SW480 (cell line): ENCODE measurements at regions not wholly inside any gene's neighbourhood (a gene's known extent, or its start where the extent isn't known, plus 50 kb on each side); places are given as distances from the start of the nearest gene placed in this dataset.
"Not testable (repeated sequence)": the region's sequence is repeated elsewhere in the genome, so short reads cannot be mapped to it uniquely, and the experiment has no call there.

Source experiments
- DNase-seq: peaks from one replicate; pipeline ENCODE4 v3.0.0-alpha.2; 2016; ENCODE audit warnings: low spot score

DNA sequence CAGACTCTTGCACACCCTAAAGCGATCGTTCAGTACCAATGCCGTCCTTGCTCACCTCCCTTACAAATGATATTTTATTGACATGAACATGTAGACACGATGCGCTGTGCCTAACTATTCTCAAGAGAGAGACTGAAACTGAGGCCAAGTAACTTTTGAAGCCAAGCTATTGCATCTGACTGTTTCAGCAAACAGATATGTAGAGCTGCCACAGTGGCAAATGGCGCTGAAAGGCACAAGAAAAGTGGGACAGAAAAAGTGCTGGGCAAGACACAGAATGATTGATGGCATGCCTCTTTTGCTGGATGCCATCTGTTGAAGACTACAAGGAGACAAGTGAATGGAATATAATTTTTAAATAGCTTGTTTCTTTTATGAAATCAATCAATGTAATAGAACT lies 1157.2 kb upstream of the ADGRL4 start:
- DNase-seq: no peak

GRCh38 chr1:80158771-80159170 lies 1152.2 kb upstream of the ADGRL4 start:
- no peak for DNase-seq

DNA sequence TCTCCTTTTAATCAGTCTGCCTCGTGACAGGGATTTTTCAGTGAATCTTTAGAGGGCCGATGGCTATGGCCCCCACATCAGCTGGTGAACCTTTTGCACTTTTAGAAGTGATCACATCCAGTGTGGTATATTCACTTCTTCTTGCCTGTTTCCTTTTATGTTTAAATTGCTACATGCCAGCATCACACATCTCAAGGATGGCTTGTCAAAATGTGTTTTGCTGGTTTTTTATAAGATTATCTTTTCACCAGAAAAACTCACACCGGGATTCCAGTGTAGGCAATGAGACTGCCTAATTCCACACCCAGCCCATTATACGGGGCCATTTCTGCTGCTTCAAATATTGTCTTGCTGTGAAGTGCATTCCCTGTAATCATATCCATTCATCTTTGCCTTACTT lies 1151.7 kb upstream of the ADGRL4 start:
- no peak for DNase-seq

DNA sequence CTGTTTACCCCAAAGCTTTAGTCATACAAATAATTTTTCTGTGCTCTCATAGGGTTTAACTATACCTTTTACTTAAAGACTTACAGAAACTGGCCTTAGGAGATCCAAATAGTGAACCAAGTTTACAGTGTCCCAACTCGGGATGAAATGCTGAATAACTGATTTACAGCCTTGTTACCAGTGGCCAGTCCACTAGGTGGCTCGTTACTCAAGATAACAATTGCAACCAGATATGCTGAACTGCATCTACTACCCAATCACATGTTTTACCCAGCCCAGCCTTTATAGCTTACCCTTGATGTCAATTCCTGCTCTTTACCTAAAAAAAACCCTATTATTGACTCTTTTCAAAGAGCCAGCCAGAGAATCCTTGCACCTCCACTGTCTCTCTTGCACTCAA lies 1148.8 kb upstream of the ADGRL4 start:
- no peak for DNase-seq

GRCh38 chr1:80154176-80154575 lies 1147.6 kb upstream of the ADGRL4 start:
- no peak for DNase-seq

GRCh38 chr1:80153762-80154161 lies 1147.2 kb upstream of the ADGRL4 start:
- DNase-seq: no peak

GRCh38 chr1:80143361-80143760 lies 1136.8 kb upstream of the ADGRL4 start:
- DNase-seq: no peak

DNA sequence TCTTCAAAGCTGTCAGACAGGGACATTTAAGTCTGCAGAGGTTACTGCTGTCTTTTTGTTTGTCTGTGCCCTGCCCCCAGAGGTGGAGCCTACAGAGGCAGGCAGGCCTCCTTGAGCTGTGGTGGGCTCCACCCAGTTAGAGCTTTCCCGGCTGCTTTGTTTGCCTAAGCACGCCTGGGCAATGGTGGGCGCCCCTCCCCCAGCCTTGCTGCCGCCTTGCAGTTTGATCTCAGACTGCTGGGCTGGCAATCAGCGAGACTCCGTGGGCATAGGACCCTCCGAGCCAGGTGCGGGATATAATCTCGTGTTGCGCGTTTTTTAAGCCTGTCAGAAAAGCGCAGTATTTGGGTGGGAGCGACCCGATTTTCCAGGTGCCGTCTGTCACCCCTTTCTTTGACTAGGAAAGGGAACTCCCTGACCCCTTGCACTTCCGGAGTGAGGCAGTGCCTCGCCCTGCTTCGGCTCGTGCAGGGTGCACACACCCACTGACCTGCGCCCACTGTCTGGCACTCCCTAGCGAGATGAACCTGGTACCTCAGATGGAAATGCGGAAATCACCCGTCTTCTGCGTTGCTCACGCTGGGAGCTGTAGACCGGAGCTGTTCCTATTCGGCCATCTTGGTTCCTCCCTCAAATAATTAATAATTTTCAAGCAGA lies 1131.5 kb upstream of the ADGRL4 start:
- DNase-seq: not testable (repeated sequence)

GRCh38 chr1:80113168-80114038 lies 1106.9 kb upstream of the ADGRL4 start:
- DNase-seq: no peak

DNA sequence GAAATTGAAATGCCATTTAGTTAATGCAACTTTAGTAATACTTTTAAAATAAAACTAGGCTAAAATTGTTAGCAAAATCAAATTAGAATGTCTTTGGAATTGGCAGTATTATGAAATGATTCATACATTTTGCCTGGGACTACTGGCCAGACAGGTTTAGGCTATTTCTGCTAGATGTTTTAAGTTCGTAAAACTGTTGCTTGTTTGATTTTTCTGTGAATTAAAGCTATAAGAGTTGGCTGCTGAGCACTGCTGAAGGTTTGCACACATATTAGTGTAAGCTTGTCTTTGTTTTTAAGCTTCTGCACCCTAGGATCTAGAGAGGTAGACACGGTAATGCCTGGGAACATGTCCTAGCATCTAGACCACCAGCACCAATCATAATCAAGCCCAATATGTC lies 1094.6 kb upstream of the ADGRL4 start:
- no peak for DNase-seq

DNA sequence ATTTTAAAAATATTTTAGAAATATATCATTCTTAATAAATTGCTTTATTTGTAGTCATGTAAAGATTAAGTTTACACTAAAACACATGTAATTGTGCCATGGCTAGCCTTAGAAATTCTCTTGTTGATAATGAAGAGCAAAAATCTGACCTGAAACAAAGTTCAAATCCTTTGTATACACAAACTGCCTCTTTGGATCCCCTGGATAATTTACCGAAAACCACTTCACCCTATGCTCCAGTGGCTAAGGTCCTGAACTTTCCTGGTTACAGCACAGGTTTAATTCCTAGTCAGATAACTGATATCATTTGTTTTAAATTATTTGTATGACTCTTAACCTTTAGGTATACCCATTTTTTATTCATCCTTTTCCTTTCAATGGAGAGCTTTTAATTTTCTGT lies 1093.2 kb upstream of the ADGRL4 start:
- DNase-seq: no peak

DNA sequence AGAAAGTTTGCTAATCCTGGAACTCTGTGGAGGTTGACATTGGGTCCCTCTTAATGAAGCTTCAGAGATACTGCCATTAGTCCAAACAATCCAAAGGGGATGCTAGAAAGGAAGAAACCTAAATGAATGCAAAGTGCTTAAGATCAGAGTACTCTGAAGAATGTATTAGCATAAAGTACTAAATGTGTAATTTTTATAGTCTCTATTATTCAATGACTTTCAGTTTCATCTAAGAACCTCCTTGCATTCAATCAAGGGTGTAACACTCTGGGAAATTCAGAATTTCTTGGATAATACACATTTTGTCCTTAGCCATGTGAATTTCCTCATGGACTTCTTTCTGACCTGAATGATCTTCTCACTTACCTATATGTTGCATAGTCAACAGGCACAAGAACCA lies 1078.5 kb upstream of the ADGRL4 start:
- DNase-seq: no peak

DNA sequence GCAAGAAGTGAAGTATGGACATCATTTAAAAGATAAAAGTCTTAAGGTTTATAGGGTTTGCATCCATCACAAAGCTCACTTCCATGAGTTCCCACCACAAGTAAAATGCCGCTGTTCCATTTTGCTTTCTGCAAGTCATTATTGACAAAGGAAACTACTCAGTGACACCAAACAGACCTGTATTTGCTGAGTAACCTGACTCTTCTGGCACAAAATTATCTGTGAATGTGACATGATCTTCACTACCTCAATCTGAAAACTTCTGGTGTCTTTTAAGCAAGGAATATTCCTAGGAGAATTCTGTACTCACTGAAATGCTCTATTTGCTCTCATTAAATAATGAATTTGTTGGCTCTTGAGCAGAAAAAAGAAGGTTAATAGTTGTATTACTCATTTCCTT lies 1077.4 kb upstream of the ADGRL4 start:
- DNase-seq: no peak

DNA sequence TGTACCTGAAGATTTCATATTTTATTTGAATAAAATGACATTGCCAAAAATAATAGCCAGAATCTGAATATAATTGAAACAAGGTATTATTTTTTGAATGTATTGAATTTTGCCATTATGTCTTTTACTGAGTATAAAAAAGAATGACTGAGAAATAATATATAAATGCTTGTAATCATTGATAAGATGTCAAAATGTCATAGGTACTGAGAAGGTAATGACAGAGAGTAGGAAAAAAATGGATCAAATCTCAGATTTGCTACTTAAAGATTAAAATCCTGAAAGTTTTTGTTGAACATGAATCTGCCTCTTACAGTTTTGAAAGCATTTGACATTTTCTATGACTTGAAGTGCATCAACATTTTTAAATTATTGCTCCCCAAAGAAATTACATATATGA lies 1069.9 kb upstream of the ADGRL4 start:
- DNase-seq: no peak

DNA sequence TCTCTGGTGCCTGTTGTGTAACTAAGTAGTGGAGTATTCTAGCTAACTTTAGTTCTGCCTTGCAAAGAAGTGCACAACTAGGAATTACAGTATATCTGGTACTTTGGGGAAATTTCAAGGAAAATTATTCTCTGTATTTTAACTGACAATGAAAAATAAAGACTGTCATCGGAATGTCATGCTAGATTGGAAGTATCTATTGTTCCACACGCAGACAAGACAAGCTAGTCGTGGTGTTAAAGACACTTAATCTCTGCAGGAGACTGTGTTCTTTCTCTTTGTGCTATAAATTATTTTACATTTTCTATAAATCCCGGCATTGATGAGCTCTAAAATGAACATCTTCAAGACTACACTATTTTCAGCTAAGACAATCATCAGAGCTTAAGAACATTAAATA lies 1068.8 kb upstream of the ADGRL4 start:
- DNase-seq: no peak

GRCh38 chr1:80072563-80072962 lies 1066.0 kb upstream of the ADGRL4 start:
- no peak for DNase-seq

DNA sequence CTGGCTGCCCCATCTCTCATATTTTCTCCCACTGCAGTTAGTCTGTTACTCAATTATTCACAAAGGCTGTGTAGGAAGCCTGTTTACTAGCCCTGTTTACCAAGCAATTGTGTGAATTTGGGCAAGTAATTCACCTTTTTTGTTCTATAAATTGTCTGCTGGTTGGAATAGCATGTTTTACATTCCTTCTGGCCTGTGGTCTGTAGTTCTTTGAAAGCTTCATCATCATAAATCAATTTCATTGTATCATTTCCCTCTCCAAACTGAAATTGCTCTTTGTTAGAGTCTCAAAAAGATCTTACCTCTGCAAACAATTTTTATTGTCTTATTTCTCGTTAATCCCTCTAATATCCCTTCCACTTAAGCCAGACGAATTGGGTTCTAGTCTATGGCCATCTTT lies 1059.5 kb upstream of the ADGRL4 start:
- DNase-seq: no peak

- DNase-seq: no peak
Observed at GRCh38 chr1:80064524-80064923, 1058.0 kb upstream of the ADGRL4 start.

DNA sequence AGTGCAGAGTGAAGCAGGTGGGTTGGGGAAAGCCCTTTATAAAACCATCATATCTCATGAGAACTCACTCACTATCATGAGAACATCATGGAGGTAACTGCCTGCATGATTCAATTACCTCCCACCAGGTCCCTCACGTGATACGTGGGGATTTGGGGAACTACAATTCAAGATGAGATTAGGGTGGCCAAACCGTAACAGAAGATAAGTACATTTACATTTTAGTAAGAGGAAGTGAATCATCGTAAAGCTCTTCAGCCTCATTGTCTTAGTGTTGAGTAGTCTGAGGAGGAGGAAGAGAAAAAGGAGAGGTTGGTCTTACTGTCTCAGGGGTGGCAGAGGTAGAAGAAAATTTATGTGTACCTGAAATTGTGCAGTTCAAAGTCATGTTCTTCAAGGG lies 1053.4 kb upstream of the ADGRL4 start:
- no peak for DNase-seq

DNA sequence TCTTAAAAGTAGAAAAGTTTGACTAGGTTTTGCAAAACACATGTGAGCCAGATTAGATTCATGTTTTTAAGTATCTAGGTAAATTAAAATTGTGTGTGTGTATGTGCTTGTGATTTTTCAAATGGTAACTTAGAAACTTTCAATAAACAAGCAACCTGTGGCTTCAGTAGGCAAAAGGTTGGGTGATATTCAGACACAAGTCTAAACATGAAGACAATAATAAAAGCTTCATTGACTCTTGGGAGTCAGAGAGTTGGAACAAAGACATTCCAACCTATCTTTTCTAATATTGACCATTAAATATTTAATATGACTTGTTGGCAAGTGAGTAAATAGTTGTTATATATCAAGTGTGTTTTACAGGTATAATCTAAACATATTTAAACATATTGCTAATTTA lies 1049.6 kb upstream of the ADGRL4 start:
- no peak for DNase-seq

- DNase-seq: peak; percentile 32
Observed at GRCh38 chr1:80054129-80054528, 1047.6 kb upstream of the ADGRL4 start.

DNA sequence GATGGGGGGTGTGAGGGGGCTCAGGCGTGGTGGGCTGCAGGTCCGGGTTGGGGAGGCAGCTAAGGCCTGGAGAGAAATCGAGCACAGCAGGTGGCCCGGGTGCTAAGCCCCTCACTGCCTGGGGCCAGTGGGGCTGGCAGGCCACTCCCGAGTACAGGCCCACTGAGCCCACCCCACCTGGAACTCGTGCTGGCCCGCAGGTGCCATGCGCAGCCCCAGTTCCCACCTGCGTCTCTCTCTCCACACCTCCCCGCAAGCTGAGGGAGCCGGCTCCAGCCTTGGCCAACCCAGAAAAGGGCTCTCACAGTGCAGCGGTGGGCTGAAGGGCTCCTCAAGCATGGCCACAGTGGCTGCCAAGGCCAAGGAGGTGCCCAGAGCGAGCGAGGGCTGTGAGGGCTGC lies 1047.1 kb upstream of the ADGRL4 start:
- no peak for DNase-seq

GRCh38 chr1:80050523-80050922 lies 1044.0 kb upstream of the ADGRL4 start:
- DNase-seq: no peak

DNA sequence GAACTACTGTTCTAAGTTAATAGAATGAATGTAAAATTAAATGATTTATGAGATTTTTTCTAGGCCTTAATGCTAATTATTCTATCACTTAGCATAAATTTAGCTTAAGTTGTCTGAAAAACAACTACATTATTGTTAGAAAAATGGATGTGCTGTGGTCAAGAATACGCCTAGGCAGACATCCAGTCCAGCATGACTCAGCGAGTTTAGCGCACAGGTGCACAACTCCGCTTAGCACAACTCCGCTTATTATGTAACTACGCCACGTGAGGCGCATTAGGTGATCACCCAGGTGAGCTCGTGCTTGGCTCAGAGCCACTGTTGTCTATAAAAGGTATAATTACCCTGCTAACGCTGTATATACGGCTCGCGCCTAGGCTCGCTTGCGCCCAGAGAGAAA lies 1043.6 kb upstream of the ADGRL4 start:
- DNase-seq: no peak
